Parathyroid adenoma (tissue), 2 donors: ENCODE measurements at regions not wholly inside any gene's neighbourhood (a gene's known extent, or its start where the extent isn't known, plus 50 kb on each side); places are given as distances from the start of the nearest gene placed in this dataset.

ENCODE experiments used
- H2AFZ ChIP-seq: fragments of 300-600 bp; sonication (generic); one replicate; pipeline ENCODE4 v1.7.0; 2017; ENCODE audit warnings: antibody characterized with exemption, mild to moderate bottlenecking
- H3K27ac ChIP-seq: fragments of 300-600 bp; sonication (generic); one replicate; pipeline ENCODE4 v1.7.0; 2017
- H3K27me3 ChIP-seq: fragments of 300-600 bp; sonication (generic); one replicate; pipeline ENCODE4 v1.7.0; 2017; ENCODE audit warnings: low read length; ENCODE audit not compliant: control insufficient read depth, insufficient read depth
- H3K36me3 ChIP-seq: fragments of 300-600 bp; sonication (generic); one replicate; pipeline ENCODE4 v1.7.0; 2017; ENCODE audit warnings: low read length; ENCODE audit not compliant: control insufficient read depth, insufficient read depth
- H3K4me1 ChIP-seq: fragments of 300-600 bp; sonication (generic); one replicate; pipeline ENCODE4 v1.7.0; 2017; ENCODE audit warnings: control low read depth
- H3K4me2 ChIP-seq: fragments of 300-600 bp; sonication (generic); one replicate; pipeline ENCODE4 v1.7.0; 2017; ENCODE audit warnings: low read length
- H3K4me3 ChIP-seq: fragments of 300-600 bp; sonication (generic); one replicate; pipeline ENCODE4 v1.7.0; 2017; ENCODE audit warnings: low read depth, low read length
- H3K79me2 ChIP-seq: fragments of 300-600 bp; sonication (generic); one replicate; pipeline ENCODE4 v1.7.0; 2017; ENCODE audit warnings: control low read depth
- H3K9ac ChIP-seq: fragments of 300-600 bp; sonication (generic); one replicate; pipeline ENCODE4 v1.7.0; 2017; ENCODE audit warnings: mild to moderate bottlenecking
- H3K9me3 ChIP-seq: fragments of 300-600 bp; sonication (generic); one replicate; pipeline ENCODE4 v1.7.0; 2017; ENCODE audit warnings: low read length; ENCODE audit not compliant: control insufficient read depth
- TF ChIP-seq, protein P1 (sequence below): fragments of 300-600 bp; sonication (generic); IDR thresholded peaks from one replicate; pipeline ENCODE4 v1.7.0; 2017; ENCODE audit warnings: antibody characterized with exemption, mild to moderate bottlenecking
- donor health status: primary hyperparathyroidism.

DNA sequence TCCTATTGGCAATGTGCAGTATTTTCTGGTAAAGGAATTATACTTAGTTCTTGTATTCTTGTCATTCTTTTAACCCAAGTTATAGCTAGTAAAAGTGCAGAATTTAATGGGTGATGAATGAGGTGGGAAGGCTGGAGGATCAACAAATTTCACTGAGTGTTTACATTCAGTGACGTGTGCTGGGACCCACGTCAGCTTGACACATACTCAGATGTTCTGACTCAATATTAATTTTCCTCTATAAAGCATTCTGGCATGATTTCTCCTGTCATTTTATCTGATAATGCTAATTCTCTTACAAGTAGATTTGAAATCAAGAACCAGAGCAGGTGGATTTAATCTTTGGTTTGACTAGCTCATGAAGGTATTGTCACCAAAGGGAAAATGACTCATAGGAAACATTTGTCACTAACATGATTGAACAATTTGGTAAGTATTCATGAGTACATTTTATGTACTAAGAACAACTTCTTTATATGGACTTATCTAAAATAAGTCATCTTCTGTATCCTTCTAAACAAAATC lies 71.0 kb upstream of the SYNPR start:
- H3K4me3 ChIP-seq: no peak overlapping the region
- H3K9ac ChIP-seq: no peak overlapping the region
- H3K9me3 ChIP-seq: no peaks in the 10 kb centered on the region
- no peak overlapping the region for H3K4me2 ChIP-seq
- H3K27me3 ChIP-seq: no peaks in the 10 kb centered on the region
- no peaks in the 10 kb centered on the region for H3K4me1 ChIP-seq
- H3K79me2 ChIP-seq: no peaks in the 10 kb centered on the region
- H3K36me3 ChIP-seq: no peaks in the 10 kb centered on the region
- no peak overlapping the region for H2AFZ ChIP-seq
- TF ChIP-seq, protein P1, sequence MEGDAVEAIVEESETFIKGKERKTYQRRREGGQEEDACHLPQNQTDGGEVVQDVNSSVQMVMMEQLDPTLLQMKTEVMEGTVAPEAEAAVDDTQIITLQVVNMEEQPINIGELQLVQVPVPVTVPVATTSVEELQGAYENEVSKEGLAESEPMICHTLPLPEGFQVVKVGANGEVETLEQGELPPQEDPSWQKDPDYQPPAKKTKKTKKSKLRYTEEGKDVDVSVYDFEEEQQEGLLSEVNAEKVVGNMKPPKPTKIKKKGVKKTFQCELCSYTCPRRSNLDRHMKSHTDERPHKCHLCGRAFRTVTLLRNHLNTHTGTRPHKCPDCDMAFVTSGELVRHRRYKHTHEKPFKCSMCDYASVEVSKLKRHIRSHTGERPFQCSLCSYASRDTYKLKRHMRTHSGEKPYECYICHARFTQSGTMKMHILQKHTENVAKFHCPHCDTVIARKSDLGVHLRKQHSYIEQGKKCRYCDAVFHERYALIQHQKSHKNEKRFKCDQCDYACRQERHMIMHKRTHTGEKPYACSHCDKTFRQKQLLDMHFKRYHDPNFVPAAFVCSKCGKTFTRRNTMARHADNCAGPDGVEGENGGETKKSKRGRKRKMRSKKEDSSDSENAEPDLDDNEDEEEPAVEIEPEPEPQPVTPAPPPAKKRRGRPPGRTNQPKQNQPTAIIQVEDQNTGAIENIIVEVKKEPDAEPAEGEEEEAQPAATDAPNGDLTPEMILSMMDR: no peak
- H3K27ac ChIP-seq: no peak overlapping the region

DNA sequence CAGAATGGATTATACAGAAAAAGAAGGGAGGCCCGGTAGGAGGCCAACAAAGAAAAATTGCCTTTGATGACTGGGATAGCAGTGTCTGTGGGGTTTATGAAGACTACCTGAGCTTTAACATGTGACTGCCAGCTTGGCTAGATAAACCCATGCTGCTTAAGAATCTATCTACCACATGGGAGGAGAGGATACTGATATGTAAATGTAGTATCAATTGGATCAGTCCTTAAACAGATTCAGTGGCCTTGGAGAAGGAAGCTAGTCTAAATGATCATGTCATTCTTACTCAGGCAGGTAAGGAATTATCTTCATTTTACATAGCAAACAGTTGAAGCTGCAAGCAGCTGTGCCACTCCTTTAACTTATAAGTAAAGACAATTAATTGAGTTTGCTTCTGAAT lies 50.0 kb upstream of the SYNPR start:
- TF ChIP-seq, protein P1: no peak
- no peaks in the 10 kb centered on the region for H3K36me3 ChIP-seq
- peak overlapping the region; percentile 15 for H3K27ac ChIP-seq
- no peak overlapping the region for H3K9ac ChIP-seq
- H3K79me2 ChIP-seq: no peaks in the 10 kb centered on the region
- peak overlapping the region; percentile 78 for H2AFZ ChIP-seq
- H3K4me2 ChIP-seq: no peak overlapping the region
- no peak overlapping the region for H3K4me3 ChIP-seq
- no peaks in the 10 kb centered on the region for H3K9me3 ChIP-seq
- H3K4me1 ChIP-seq: peaks cover 12% of the 10 kb centered on the region
- H3K27me3 ChIP-seq: no peaks in the 10 kb centered on the region
